HG03520 (cell line): ENCODE measurements at regions not wholly inside any gene's neighbourhood (a gene's known extent, or its start where the extent isn't known, plus 50 kb on each side); places are given as distances from the start of the nearest gene placed in this dataset.

Experiments used
- ATAC-seq: cut with Tn5 transposase; IDR thresholded peaks from one replicate; pipeline ENCODE4 v1.9.1; 2021; ENCODE audit warnings: mild to moderate bottlenecking, moderate library complexity; ENCODE audit not compliant: unreplicated experiment

DNA sequence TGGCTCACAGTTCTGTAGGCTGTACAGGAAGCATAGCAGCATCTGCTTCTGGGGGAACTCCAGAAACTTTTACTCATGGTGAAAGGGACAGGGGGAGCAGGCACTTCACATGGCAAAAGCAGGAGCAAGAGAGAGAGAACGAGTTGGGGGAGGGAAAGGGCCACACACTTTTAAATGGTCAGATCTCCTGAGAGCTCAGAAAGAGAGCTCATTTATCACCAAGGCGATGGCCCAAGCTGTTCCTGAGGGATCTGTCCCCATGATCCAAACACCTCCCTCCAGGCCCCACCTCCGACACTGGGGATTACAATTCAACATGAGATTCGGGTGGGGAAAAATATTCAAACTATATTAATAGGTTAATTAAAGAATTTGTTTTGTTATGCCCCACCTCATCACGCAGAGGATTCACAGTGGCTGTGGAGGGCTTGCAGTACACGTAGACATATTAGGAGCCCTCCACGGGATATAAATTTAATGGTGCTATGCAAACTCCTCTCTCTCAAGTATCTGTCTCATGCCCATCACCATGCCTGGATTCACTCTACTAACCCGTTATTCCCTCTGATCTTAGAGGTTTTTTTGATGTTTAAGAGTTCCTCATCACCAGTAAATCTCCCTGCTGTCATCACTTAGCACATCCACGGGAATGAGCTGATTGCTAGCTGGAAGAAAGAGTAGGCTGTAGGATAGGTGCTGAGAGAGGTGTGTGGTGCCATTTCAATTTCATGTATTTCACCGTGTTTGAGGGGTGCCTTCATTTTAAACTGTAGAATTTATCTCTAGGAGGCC, 84.5 kb upstream of the ARHGAP28 start:
- ATAC-seq: no peak

DNA sequence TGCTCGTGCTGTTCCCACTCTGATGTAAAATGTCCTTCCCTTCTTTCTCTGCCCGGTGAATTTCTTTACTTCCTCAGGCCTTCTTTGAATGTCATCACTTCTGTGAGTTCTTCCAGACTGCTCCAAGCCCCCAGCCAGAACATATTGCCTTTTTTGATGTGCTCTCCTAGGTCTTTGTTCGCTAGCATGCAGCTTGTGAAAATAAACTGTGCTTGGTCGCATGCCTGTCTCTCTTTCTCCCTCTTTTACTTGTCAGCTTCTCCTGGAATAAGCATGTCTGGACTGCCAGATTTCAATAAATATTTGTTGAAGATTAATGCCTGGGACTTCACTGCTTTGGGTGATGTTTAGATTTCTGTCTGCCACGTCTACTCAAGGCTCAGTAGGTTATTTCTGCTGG, 82.7 kb upstream of the ARHGAP28 start:
- no peak for ATAC-seq

DNA sequence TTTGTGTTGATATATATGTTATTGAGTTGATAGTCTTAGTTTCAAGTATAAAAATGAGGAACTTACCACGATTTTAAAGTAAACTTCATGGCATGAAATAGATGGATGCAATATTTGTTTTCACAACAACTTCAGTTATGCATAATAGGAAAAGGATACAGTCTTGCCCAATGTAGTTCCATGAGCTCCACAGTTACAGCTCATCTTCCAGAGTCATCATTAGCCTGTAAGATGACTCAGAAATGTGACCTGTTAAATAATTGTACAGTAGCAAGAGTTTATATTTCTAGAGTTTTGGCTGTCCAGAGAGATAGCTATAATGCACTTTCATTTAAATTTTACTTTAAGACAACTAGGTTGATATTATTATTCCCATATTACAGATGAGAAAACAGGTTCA, 80.9 kb upstream of the ARHGAP28 start:
- no peak for ATAC-seq

DNA sequence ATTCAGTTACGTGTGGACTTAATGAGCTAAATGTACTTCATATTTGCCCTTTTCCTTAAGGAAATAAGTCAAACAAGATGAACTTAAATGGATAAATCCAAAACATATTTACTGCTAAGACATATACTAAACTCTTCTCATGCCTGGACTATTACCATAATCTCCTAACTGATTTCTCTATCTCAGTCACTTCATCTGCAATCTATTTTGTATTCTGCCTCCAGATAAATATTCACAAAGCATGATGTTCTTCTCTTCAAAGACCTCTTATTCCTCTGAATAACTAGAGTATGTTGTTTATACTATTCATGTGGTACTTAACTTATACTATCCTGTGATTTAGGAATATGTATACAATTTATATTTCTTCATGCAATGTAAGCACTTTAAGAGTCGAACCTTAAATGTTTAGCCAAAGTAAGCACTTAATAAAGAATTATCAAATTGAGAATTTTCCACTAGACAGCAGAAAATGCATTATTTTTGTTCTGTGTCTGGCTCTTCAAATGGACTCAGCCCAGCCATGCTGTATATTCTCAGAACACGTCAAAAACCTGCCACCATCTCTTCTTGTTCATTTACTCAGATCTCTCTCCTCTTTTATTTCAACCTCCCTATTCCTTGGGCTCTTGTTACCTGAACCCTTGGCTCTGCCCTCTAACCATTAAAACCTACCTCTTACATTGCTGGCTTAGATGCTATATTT, 79.9 kb upstream of the ARHGAP28 start:
- ATAC-seq: no peak

DNA sequence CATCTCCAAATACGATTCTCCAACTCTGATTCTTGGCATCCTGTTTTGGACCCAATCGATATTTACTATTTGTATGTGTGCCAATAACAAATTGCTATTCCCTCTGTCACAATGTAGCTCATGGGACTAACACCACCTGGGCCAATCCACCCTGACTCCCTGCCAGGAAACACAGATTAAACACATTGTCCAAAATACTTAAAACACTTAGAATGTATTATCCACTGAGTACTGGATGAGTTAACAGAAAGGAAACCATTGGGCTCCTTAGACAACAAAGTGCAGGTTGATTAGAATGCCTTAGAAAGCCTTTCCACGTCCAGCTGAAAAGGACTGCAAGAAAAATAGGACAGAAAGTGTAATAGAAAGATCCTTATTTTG, 79.4 kb upstream of the ARHGAP28 start:
- ATAC-seq: no peak

DNA sequence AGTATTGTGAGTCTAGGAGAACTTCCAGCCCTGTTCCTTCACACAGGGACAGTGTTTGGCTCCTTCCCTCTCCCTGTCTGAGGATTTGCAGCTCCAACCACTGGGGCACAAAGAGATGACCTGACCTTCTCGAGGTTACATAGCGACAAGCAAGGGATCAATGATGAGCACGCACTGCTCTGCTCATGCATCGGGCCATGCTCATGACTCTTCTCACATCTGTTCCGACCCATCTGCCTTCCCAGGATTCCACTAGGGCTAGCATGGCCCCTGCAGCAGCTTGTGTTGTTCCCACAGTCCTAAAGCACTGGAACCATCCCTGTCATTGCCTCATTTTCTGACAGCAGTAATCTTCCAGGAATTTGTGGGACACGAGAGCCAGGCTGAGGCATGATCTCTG, 78.8 kb upstream of the ARHGAP28 start:
- ATAC-seq: no peak

DNA sequence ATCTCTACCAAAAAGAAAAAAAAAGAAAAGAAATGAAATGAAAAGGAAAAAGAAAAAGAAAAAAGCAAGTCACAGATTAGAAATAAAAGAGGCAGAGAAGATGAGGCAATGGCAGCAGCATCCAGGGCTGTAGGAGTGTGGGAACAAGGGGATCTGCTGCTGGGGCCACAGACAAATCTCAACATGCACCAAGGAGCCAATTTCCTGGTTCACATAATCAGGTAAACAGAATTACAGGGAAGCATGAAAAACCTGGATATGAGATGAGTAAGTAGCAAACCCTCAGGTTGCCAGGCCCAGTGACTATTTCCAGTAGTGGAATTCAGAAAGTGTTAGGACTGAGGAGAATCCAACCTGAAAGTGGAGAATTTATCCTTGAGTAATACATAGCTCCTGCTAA, 77.4 kb upstream of the ARHGAP28 start:
- no peak for ATAC-seq

DNA sequence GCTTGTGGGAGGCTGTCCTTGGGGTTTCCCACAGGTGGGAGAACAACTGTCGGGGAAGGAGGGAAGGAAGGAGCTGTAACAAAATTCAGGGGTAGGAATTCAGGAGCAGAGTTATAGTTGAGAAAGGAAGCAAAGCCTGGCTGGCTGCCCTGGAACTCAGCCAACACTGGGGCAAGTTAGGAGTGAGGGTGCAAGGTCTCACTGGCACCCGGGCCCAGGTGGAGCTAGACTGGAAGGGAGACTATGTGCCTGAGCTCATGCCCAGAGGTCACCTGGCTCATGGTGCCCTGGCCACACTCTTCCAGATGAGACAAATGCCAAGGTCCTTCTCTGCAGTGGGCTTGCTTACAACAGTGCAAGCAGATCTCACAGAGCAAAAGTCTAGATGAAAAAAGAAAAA, 75.6 kb upstream of the ARHGAP28 start:
- ATAC-seq: no peak

DNA sequence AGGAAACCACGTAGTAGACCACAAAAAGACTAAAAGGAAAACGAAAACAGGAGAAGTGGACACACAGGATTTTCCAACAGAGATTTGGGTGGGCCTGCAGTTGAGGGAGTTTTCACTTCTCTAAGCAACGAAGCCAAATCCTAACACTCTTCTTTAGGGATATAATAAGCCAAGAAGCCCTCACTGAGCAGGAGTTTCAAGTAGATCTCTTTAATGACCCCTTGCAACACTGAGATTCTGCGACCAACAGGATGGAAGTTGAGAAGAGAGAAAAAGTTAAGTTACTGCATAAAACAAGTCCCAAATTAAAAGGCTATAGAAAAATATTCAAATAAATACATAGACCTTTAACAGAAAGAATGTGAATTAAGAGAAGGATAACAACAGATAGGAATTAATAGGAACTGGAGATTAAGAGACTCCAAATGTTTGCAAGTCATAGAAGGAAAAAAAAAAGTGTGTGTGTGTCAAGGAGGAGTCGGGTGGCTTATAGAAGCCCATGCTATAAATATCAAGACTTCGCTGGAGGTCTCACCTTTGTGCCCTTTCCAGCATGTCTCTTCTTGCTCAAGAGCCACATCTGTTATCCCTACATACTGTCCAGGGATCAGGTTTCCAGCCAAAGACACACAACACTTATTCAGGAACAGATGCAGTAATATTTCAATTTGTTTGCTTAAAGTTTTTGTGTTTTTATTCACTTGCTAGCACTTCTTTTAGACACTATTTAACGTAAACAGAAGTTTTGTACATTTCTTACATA, 69.4 kb upstream of the ARHGAP28 start:
- ATAC-seq: no peak

DNA sequence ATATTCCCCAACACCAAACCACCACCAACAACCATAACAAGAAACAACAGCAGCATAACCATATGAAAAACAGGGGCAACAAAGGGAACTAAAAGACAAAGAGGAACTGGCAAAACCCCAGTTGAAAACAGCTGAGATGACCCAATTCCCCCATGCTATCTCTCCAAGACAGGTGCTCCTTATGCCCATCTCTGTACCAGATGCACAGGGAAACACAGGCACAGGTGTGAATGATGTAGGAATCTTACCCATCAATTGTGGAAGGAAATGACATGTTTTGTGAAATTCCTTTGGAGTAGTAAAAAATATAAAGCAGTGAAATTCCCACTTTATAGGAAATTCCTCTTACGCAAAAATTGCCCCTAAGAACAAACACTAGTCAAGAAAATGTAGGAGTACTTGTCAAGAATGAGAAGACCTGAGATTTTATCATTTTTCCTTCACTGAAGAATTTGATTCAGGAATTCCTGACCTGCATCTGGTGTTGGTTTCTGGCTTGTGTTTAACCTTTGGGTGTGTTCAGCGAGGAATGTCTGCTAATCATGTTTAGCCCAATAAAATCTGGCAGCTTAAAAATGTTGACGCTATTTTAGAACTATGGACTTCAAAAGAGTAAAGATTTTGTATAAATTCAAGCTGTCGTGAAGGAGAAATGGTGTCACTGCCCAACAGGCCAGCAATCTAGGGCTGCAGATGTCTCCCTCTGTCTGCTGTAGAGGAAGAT, 67.7 kb upstream of the ARHGAP28 start:
- ATAC-seq: no peak

DNA sequence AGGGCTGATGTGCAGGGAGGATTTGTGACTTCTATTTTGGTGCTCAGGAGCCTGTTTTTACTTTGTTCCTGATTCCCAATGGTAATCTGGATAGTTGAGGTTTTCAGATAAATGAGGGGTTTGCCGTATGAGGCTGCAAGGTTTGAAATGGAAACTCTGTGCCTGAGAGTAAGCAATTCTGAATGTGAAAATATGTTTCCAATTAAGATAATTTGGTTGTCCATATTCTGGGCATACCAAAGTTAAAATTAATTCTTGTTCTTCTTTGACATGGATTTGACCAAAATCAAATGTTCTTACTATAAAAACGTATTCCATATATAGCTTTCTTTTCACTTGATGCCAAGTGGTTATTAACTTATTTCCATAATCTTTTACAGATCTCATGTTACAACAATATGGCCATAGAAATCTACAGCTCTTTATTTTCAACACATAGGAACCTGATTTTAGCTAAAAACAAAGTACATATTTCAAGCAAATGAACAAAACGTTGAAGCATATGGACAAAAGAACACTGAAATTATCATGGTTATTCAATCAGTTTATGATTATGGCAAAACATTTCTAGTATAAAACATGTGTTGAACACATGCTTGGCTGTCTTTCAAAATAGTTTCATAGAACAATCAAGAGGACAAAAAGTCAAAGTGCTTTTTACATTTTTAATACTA, 63.4 kb upstream of the ARHGAP28 start:
- no peak for ATAC-seq

DNA sequence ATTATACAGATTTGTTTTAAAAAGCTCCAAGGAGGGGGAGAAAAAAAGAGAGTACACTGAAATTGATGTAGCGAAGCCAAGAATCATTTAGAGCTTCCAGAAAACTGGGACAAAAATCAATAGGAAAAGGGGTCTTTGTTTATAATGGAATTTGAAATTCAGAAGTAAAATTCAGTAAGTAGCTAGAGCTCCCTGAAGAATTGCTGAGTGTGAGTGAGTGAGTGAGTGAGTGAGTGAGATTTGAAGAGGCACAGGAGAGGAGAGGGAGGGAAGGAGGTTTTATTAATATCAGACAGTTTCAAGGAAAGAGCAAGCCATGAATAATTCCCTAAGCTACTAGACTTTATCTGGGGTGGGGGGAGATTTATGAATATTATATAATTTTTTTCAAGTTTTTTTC, 60.7 kb upstream of the ARHGAP28 start:
- ATAC-seq: no peak

DNA sequence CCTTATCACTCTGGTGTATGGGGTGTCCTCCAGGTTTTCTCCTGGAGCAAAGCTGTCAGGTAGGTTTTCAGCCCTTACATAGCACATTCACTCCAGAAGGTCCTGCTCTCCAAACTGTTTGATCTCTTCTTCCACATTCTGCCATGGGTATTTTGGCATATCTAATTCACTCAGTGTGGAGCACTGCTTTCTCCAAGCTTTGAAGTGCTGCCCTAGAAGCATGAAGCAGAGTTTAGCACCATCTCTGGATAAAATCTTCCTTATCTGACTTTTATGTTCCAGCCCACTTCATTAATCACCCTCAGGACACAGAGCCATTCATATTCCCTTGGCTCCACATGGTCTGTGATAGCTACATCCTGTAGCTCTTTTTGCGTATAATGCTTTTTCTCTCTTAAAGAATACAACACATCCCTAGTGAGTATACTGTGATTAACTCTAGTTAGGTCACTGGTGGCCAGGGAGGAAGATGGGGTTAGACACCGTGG, 56.7 kb upstream of the ARHGAP28 start:
- ATAC-seq: no peak

DNA sequence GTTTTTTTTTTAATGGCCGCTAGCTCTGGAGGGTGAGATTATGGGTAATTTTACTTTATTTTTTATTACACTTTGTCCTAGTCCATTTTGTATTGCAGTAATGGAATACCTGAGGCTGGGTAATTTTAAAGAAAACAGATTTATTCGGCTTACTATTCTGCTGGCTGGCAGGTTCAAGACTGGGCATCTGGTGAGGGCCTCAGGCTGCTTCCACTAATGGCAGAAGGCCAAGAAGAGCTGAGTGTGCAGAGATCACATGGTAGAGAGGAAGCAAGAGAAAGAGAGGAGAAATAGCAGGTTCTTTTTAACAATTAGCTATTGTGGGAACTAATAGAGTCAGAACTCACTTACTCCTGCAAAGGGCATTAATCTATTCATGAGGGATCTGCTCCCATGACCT, 52.4 kb upstream of the ARHGAP28 start:
- no peak for ATAC-seq

DNA sequence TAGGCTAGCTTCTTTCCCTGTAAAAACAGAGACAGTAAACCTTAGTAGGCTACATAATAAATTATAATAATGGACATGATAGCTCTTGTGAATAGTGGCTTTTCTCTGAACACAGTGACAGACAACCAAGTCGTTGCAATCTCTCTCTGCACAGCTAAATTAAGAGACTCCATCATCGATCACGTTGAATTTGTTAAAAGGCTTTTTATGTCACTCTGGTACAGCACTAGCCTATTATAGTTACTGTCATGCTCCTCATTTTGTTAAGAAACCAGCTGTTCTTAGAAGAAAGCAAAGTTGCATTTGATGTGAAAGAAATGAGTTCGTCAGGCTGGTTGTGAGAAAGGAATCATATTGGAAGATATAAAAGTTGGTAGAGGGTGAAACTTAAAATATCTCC, 50.3 kb upstream of the ARHGAP28 start:
- no peak for ATAC-seq
